NCI-H1048 (cell line): ENCODE measurements at regions not wholly inside any gene's neighbourhood (a gene's known extent, or its start where the extent isn't known, plus 50 kb on each side); places are given as distances from the start of the nearest gene placed in this dataset.
"Not testable (repeated sequence)": the region's sequence is repeated elsewhere in the genome, so short reads cannot be mapped to it uniquely, and the experiment has no call there.

Experiments used
- DNase-seq: peaks from one replicate; lab custom pipeline; 2025; lab: John Stamatoyannopoulos, UW

DNA sequence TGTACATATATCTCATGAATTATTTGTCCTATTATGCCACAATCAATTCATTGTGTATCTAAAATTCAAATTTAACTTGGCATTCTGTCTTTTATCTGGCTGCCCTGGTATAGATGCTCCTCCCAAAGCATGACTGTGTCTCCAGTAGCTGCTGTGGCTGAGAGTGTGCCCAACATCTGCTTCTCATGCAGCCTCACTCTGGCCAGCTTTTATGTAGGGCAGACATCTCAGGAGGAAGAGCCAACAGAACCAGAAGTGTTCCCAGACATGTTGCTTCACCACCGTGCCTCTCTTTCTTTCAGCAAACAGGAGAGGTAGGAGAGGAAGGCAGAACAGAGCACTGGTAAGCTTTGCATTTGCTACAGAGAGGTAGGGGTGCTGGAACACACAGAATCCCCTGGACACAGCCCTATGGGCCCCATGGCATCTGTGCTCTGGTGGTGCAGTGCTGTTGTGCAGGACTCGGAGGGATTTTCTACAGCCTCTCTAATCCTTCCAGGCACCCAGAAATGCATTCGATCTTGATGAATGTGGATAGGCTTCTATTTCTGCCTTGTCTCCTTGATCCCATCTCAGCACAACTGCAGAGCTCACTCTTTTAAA is 637.1 kb downstream of the UTRN start:
- DNase-seq, result no peak

DNA sequence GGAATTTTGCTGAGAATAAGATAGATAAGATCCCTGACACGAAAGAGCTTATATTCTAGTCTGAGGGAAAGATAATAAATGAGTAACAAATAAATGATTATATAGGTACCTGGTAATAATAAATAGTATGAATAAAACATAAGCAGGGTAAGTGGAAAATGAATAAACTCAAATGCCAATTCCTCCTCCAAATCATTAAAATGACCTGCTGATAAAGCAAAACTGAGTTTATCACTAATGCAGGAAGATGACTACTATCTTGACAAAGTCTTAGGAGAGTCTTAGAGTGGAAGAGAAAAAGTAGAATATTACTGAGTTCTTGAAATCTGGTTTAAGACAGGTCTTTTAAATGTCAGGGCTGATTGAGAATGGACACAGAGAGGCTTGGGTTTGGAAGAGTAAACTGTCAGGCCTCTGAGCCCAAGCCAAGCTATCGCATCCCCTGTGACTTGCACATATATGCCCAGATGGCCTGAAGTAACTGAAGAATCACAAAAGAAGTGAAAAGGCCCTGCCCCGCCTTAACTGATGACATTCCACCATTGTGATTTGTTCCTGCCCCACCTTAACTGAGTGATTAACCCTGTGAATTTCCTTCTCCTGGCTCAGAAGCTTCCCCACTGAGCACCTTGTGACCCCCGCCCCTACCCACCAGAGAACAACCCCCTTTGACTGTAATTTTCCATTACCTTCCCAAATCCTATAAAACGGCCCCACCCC is 637.8 kb downstream of the UTRN start:
- DNase-seq, result not testable (repeated sequence)

DNA sequence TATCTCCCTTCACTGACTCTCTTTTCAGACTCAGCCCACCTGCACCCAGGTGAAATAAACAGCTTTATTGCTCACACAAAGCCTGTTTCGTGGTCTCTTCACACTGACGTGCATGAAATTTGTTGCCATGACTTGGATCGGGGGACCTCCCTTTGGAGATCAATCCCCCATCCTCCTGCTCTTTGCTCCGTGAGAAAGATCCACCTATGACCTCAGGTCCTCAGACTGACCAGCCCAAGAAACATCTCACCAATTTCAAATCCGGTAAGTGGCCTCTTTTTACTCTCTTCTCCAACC is 638.3 kb downstream of the UTRN start:
- not testable (repeated sequence) for DNase-seq

DNA sequence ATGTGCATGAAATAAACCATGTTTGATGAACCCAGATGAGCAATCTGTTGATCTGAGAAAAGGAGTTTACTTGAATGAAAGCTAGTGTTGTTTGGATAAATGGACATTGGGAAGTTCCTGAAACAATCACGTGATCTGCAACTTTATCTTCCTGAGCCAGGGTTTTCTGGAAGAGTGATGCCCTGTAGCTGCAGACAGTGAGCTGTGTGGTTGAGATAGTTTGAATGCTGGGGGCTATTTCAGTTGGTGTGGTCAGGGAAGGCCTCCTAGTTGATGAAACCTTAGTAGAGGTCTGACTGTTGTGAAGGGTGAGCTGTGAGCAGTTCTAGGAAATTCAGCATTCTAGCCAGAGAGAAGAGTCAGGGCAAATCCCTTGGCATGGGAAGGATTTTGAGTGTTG is 643.7 kb downstream of the UTRN start:
- no peak for DNase-seq

DNA sequence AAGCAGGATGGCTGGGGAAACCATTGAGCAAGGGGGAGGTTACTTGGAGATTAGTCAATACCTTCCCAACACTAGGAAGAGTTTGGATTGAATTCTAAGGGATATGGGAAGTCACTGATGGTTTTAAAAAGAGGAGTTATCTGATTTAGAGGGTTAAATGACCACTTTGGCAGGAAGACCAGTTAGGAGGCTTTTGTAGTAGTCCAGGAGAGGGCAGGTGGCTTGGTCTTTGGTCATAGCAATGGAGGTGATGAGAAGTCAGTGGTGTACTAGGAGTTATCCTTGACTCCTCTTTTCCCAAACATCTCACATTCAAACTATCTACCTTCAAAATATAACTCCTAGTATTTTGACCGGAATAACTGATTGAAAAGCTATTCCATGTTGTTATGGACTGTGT is 644.1 kb downstream of the UTRN start:
- DNase-seq, result no peak

DNA sequence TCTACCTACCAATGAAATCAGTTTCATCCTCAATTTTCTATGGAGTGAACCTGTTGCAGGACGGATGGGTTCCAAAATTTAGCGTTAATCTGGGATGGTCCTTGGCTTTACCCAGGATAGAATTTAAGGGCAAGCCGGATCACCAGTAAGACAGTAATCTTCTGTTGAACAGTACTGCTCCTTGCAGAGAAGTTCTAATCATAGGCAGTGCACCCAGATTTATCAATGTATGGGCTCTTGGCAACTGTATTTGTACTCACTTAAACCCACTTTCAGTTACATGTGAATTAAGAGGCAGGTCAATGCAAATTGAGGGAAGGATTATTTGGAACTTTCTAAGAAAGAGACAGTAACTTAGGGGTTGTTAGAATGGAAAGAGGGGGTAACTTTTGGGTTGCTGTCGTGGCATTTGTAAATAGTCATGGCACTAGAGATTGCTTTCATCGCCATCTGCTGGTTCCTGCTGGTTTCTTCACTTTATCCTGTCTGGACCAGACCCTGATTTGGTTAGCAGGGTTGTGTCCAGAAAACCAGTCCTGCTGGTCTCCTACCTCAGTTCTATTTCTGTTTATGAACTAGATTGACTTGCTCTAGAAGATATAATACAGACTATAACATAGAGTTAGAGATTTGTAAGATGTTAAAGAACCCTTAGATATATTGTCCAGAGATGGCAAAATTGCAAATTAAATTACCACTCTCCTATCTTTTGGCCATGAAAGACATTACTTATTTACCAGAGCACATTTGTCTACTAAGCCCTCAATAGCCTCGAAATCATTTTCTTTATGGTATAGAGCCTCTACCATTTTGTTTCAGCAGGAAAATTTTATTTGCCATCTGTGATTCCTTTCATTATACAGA is 646.3 kb downstream of the UTRN start:
- peak; percentile 44 for DNase-seq

DNA sequence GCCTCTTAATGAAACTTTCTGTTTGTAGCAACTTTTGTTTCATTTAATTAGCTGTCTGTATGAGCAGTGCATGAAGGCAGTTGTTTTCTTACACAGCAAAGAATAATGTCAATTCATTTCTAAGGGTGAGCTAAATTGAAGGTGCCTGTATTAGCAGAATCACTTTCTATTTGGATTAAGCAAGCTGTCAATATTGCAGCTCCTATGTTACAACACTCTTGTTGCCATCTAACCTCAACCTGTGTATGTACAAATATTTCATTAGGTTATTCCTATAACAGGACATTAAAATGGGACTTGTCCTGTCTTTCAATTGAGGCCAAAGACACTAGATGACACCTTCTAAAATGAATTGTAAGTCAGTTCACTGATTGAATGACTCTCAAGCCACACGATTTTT is 647.5 kb downstream of the UTRN start:
- no peak for DNase-seq

DNA sequence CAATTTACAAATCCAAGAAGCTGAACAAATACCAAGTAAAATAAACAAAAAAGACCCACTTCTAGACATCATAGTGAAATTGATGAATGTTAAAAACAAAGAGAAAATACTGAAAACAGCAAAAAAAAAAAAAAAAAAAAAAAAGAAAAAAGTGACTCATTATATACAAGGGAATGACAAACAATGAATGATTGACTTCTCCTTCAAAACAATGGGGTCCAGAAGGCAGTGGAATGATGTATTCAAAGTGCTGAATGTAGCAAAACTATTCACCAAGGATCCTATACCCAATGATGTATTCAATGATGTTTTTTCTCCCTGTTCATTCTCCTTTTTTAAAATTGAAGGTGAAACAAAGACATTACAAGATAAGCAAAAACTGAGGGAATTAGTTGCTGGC is 650.0 kb downstream of the UTRN start:
- DNase-seq, result no peak

DNA sequence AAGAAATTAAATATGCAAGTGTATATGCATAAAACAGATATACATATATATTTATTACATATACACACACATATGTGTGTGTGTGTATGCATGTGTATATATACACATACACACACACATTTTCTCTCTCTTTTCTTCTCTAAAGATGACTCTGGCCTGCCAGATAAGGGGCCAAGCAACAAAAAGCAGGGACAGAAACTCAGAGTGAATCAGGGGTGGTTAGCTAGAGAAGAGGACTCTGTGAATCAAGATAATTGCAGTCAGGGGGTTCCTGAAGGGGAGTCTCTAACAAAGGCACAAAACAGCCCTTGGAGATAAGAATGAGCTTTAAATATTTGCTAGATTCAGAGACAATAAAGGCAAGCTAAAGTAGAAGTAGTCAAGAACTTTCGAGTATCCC is 650.5 kb downstream of the UTRN start:
- no peak for DNase-seq

DNA sequence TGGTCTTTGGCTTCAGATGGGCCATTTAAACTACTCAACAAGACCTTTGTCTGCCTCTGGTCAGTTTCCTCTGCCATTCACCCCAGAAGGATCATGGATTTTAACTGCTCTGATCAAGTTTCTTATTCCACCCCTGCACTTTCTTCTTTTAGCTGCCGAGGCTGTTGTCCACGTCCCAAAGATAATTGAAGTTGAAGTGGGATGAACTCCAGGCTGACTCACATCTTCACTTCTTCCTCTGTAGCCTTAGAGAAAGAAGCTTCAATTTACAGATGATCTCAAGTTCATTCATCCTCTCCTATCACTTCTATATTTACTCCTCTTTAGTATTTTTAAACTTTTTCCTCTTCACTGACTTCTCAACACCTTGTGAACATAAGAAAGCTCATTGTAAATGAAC is 651.6 kb downstream of the UTRN start:
- DNase-seq, result no peak

DNA sequence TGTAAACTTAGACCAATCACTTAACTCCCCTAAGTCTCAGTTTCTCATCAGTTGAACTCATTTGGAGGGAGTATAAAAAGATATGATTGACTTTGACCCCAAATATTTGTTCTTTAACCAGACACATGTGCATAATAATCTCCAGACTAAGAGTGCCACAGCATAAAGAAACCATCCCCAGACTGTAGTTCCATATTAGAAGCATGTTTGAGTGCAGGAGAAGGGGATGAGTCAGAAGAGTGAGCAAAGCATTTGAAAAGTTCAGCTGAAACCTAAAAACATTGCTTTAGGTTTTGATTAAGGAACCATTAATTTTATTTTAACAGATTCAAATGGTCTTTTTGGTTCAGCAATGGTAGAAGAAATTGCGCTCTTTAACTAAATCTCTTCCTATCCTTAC is 654.8 kb downstream of the UTRN start:
- no peak for DNase-seq

DNA sequence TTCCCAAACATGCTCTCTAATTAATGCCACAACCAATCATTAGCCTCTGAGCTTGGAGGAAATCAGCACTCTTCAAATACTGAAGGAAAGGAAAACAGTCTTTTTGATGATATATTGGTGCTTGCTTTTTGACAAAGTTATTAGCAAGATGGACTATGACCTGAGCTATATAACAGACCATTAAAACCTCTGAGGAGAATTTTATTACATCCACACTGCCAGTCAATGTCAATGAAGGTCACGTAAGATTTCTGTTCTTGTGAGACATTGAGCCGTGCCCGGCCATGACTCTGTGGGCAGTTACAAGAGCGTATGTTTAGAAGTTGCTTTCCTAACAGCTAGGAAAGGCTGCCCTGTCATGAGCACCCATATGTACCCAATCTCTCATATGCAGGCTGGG is 659.0 kb downstream of the UTRN start:
- DNase-seq, result no peak

DNA sequence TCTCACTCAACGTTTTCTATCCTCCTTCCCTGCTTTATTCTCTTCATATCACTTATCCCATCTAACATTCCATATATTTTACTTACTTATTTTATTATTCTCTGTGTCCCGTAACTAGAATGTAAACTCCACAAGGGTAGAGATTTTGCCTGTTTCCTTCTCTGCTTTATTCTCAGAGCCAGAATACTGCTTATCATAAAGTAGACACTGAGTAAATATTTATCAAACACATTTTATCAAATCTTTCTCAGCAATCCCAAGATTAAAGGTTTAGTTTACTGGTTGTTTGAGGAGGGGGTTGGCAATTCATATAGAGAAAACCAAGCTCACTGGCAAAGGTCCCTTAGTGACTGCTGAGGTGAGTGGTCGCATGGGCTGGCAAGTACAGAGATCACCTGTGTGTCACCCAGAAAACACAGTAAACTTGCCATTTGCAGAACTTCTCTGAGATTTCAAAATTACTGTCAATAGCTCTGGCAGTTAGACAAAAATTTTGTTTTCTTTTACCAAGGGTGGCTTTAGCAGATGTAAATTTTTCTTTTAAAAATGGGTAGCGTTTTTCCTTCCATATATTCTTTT is 662.4 kb downstream of the UTRN start:
- DNase-seq, result no peak

DNA sequence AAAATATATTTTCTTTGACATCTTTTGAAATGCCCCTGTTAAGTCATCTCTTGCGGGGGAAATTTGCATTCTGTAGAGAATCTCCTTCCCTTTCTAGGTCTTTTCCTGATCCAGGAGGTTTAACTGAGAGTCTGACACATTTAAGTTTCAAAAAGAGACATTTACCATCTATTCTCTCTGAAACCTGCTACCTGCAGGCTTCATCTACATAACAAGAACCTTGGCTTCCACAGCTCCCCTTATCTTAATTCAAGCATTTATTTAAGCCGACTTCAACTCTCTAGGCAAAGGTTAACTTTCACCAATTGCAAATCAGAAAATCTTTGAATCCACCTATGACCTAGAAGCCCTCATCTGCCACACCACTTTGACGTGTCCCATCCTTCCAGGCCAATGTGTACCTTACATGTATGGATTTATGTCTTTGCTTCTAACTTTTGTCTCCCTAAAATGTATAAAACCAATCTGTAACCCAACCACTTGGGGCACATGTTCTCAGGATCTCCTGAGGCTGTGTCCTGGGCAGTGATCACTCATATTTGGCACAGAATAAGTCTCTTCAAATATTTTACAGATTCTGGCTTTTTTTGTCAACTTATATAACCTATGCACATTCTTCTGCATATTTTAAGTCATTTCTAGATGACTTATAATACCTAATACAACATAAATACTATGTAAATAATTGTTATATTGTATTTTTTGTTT is 666.7 kb downstream of the UTRN start:
- no peak for DNase-seq

DNA sequence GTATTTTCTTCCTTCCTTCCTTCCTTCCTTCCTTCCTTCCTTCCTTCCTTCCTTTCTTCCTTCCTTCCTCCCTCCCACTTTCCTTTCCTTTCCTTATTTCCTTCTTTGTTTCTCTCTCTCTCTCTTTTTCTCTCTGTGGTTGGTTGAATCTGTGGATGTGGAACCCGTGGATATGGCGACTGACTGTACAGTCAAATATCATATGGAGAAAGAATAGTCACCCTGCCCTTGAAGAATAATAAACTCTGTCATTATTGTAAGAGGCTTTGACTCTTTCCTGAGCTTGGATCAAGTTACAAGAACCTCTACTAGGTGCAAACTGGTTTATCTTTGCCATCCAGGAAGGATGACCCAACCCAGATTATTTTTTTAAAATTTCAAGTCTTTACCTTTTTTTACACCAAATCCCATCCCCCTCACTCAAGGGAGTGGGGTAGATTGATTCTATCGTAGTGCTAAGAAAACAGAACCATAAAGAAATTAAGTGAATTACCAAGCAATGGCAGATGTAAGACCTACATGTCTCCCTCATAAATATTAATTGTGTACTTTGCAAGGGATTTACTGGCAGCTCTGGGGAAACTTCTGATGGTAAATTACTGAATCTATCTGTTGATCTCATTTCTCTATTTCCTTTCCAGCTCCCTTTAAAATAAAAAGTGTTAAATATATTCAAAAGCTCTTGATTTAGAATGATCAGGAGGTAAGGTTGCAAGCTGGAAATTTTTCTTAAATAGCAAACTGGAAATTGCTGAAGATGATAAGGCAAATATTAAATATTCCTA is 667.5 kb downstream of the UTRN start:
- DNase-seq, result no peak

DNA sequence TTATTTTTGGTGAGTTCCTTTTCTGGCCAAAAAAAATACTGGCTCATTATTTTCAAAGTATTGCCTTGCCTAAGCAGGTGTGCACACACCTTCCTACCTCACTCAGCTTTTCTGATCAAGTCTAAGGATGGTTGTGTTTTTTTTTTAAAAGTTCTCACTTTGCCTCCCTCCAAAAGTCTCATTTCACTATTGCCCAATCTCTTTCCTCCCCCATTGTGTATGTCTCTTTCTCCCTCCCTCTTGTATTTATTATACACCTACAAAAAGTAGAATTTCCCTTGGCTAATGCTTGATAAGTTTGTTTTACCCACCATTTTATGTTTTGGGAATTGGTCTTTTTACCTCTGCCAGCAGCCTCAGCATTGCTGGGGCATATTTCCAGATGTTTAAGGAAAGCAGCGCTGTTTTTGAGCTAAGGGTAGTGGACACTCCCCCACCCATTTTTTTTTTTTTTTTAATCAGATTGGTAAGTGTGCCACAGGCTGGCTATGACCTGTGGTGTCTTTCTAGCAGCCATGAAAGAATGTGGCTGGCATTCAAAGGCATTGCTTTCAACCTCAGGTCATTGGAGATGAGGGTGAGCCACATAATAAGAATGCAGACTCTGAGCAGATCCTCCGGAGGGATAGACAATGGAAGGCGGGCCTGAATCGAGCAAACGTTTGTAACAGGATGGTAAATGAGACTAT is 668.6 kb downstream of the UTRN start:
- no peak for DNase-seq

DNA sequence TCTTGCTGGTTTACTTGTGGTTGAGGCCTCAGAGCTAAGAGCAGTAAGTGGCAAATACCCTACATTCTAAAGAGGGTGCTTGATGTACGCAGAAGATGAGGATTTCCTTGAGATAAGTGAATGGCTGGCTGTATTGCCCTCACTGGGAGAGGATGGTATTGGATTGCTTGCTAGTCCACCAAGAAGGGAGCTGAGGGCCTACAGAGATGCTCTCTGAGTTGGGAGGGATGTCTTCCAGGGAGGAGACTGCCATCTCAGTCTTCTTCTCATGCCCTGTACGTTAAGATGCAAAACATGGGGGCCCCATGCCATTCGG is 669.1 kb downstream of the UTRN start:
- DNase-seq, result no peak

DNA sequence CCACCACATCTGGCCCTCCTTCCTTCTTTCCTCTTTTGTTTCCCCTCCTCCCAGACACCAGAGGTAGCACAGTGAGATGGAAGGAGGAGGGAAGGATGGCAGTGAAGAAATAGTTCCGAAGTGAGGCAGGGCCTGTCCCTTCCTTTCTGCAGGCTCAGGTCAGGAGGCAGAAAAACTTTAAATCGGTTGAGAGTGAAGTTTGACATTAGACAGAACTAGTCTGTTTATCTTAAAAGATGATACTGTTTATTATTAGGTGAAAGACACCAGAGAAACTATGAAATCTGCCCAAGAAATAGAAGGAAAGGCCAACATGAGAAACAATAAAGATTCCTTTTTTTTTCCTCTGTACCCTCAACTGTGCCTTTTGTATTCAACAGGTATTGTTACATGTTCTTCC is 670.3 kb downstream of the UTRN start:
- DNase-seq, result no peak

DNA sequence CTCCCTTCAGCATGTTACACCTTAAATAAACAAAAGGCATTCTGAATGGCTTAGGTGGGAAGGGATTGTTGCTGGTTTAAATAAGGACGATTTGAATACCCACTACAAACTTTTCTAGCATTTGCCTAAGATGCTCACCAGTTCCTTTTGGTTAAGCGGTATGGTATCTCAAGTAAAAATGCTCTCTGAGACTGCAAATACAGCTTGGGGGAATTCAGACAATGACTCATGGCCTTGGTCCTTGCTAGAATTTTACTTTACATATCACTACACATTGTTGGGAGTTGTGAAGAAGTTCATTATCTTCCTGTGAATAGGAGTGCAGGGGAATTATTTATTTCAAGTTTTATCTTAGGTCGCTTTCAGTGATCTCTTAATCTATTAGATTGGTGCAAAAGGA is 670.7 kb downstream of the UTRN start:
- no peak for DNase-seq

DNA sequence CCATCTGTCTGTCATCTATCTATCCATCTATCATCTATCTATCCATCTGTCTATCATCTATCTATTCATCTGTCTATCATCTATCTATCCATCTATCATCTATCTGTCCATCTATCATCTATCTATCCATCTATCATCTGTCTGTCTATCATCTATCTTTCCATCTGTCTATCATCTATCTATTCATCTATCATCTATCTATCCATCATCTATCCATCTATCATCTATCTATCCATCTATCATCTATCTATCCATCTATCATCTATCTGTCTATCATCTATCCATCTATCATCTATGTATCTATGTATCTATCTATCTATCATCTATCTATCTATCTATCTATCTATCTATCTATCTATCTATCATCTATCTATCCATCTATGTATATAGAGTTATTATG is 671.6 kb downstream of the UTRN start:
- DNase-seq, result not testable (repeated sequence)
